Stimulated activated CD4-positive, alpha-beta T cell treated with anti-CD3 and anti-CD28 coated beads, Interleukin-1b, Interleukin-23, amount 100 ng/mL, for 48 hours (primary cell): ENCODE measurements at regions not wholly inside any gene's neighbourhood (a gene's known extent, or its start where the extent isn't known, plus 50 kb on each side); places are given as distances from the start of the nearest gene placed in this dataset.

Source experiments
- DNase-seq: peaks from one replicate; pipeline ENCODE4 v3.0.0-alpha.2; 2020

- DNase-seq: peak; percentile 42
Measured at GRCh38 chrX:13266641-13267345, 53.1 kb downstream of the ATXN3L start.

- DNase-seq: no peak
Measured at GRCh38 chrX:13265549-13266132, 54.2 kb downstream of the ATXN3L start.

GRCh38 chrX:13265111-13265510 is 54.7 kb downstream of the ATXN3L start:
- no peak for DNase-seq

GRCh38 chrX:13263560-13264251 is 56.1 kb downstream of the ATXN3L start:
- no peak for DNase-seq

GRCh38 chrX:13261348-13261747 is 58.5 kb downstream of the ATXN3L start:
- no peak for DNase-seq

GRCh38 chrX:13260598-13260997 is 59.3 kb downstream of the ATXN3L start:
- no peak for DNase-seq

GRCh38 chrX:13258725-13259124 is 61.1 kb downstream of the ATXN3L start:
- no peak for DNase-seq

- no peak for DNase-seq
Measured at GRCh38 chrX:13258052-13258444, 61.8 kb downstream of the ATXN3L start.

GRCh38 chrX:13257223-13258051 is 62.4 kb downstream of the ATXN3L start:
- no peak for DNase-seq

- DNase-seq: no peak
Measured at GRCh38 chrX:13256603-13257002, 63.2 kb downstream of the ATXN3L start.

GRCh38 chrX:13254870-13255269 is 65.0 kb downstream of the ATXN3L start:
- no peak for DNase-seq

GRCh38 chrX:13254076-13254785 is 65.6 kb downstream of the ATXN3L start:
- DNase-seq: no peak

- no peak for DNase-seq
Measured at GRCh38 chrX:13253223-13253622, 66.6 kb downstream of the ATXN3L start.

GRCh38 chrX:13252726-13253125 is 67.1 kb downstream of the ATXN3L start:
- DNase-seq: no peak

GRCh38 chrX:13250826-13251580 is 68.8 kb downstream of the ATXN3L start:
- no peak for DNase-seq

- no peak for DNase-seq
Measured at GRCh38 chrX:13248867-13249486, 70.9 kb downstream of the ATXN3L start.

GRCh38 chrX:13239272-13239671 is 80.6 kb downstream of the ATXN3L start:
- no peak for DNase-seq

GRCh38 chrX:13235930-13236329 is 83.9 kb downstream of the ATXN3L start:
- DNase-seq: no peak

GRCh38 chrX:13232484-13232883 is 87.4 kb downstream of the ATXN3L start:
- no peak for DNase-seq

- no peak for DNase-seq
Measured at GRCh38 chrX:13226214-13226613, 93.6 kb downstream of the ATXN3L start.

GRCh38 chrX:13223868-13224567 is 95.8 kb downstream of the ATXN3L start:
- DNase-seq: no peak
